ENCODE measurements at regions not wholly inside any gene's neighbourhood (a gene's known extent, or its start where the extent isn't known, plus 50 kb on each side); places are given as distances from the start of the nearest gene placed in this dataset.

DNA sequence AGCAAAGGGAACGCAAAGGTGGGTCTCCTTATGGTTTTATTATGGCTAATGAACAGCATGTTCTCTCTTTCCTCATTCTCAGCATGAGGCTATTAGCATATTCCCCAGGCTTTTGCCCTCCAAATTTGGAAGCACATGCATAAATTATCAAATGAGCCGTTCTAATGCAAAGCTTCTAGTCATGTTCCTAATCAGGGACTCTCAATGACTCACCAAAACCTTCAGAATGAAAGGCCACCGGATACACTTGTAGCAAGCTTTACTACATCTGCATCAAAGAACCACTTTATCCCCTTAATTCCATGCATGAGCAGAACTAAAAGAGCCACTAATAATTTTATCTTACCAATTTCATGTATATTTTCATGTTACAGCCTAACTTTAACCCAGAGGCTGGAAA, 310.5 kb downstream of the LRATD1 start:
- TF ChIP-seq CTCF (IDR thresholded peaks at IDR 0.05; ENCODE audit: insufficient read depth, low read depth, low read length): no peak
- TF ChIP-seq EZH2 (IDR thresholded peaks at IDR 0.05; ENCODE audit: insufficient read depth, low read length): no peak
